ENCODE measurements at regions not wholly inside any gene's neighbourhood (a gene's known extent, or its start where the extent isn't known, plus 50 kb on each side); places are given as distances from the start of the nearest gene placed in this dataset.
"Not testable (repeated sequence)": the region's sequence is repeated elsewhere in the genome, so short reads cannot be mapped to it uniquely, and the experiment has no call there.

DNA sequence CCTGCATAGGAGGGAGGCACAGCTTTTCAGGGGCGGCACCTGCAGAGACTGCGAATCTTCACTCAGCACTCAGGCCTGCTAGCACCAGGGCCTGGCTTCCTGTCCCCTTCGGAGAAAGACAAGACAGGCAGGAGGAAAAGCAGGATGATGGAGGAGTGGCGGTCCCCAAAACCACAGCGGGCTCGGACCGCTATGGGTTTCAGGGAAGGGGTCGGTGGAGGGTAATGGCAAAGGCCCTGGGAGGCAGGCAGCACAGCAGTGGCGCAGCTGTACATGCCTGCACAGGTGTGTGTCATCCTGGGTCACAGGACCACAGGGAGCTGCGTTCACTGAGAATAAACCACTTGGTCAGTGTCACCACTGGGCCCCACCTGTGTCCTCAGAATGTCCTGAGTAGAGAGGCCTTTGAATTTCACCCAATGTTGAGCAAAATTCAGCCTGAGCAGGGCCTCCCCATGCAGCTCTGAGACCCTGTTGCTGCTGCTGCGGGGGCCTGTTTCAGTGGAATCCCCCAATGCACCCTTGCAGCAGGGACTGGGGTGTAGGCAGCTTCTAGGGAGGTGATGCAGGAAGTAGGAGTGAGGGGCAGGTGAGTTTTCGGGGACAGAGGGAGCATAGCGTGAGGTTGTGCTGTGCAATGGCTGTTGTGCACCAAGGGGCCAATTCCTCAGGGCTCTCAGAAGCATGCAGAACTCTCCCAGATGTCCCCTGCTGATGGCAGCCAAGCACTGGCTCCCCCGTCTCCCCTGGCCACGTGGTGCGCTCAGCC, 90.6 kb upstream of the PPP2R2D start:
- DNase-seq, result no peak

DNA sequence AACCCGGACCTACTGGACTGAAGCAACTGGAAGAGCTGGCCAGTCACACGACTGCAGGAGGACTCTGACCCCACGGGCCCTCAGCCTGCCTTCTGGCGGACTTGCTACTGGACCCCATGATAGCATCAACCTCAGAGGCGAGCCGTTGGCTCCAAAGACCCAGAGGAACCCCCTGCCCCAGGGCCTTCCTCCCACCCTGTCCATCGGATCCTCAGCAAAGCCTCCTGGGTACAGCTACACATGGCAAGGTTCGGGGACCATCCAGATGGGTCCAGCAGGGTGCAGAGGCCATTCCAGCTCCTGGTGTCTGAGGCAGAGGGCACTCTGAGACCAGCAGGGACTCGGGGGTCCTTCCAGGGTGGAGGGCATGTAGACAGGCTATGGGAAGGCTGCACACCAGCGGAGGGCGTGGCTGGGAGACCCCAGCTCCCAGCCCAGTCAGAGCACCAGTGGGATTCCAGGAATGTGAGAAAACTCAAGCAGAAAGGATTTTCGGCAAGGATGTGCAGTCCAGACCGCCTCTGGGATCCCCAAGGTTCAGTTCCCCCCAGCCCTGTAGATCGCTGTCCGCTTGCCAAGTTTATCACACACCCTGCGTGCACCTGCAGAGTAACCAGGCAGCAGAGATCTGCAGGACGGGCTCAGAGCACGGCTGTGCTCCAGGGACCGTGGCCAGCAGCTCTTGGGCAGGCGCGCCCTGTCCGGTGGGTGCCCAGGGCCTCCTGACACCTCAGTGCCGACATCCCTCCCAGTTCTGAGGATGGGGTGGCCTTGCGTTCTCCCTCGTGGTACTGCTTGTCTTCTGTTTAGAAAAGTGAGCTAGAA, 89.8 kb upstream of the PPP2R2D start:
- DNase-seq, result no peak

DNA sequence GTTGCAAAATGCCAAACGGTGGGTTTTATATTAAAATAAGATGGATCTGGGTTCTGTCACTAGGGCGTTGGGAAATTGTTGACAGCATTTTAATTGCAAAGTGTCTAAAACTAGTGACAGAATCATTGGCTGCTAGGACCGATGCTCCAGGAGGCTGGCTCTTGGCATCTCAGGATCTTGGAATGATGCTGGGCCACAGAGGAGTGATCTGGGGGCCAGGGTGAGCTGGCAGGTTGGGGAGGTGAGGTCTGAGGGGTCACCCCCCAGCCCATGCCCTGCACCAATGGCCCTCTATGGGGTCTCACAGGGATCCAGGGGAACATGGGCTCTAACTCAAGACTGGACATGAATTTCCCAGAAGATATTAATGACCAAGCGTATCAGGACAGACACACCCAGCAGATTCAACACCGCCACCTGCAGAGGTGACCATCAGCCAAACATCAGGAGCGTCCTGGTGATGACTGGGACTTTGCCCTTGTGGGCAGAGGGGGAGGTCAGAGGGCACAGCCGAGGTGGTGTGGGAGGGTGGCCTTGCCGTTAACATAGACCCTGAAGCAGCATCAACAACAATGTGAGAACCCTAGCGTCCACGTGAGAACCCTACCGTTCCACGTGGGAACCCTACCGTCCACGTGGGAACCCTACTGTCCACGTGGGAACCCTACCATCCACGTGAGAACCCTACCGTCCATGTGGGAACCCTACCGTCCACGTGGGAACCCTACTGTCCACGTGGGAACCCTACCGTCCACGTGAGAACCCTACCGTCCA, 89.0 kb upstream of the PPP2R2D start:
- no peak for DNase-seq

GRCh38 chr10:131812736-131813604, 87.8 kb upstream of the PPP2R2D start:
- DNase-seq, result no peak

- DNase-seq, result no peak
Observed at GRCh38 chr10:131814567-131815265, 86.1 kb upstream of the PPP2R2D start.

DNA sequence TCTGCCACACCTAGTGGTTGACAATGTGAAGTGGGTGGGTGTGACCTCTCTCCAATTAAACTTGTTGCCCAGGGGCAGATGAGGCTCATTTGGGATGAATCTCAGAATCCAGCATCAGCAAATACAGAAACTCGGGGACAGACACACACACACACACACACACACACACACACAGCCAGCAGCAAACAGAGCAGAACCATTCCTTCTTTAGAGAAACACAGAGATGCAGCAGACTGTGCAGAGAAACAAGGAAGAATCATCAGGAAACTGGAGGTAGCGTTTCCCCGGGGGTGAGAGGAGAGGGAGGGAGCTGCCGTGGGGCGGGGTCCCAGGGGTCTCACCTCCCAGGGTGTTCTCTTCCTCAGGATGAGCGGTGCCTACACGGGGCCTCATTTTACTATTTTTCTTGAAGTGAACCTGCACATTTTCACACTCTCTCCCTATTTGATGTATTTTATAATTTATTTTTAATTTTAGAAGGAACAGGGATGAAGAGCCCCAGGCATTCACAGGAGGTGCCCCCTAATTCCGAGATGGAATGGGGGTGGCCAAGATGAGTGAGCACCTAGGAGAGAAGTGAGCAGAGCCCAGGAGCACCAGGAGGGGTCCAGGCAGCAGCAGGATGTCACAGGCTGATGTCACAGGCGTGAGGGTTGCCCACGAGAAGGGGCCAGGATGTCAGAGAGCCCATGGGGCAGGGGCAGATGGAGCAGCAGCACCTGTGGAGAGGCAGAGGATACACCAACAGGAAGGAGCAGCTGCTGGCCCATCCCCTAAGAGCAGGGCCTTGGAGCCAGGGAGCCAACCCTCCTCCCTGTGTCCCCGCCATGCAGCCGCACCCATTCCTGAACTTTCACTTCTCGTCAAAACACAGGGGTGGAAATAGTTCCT, 85.3 kb upstream of the PPP2R2D start:
- no peak for DNase-seq

- DNase-seq, result no peak
Observed at GRCh38 chr10:131816157-131816775, 84.5 kb upstream of the PPP2R2D start.

GRCh38 chr10:131816941-131817700, 83.7 kb upstream of the PPP2R2D start:
- no peak for DNase-seq

- DNase-seq, result no peak
Observed at GRCh38 chr10:131817866-131818509, 82.8 kb upstream of the PPP2R2D start.

GRCh38 chr10:131818510-131819234, 82.1 kb upstream of the PPP2R2D start:
- DNase-seq, result no peak

GRCh38 chr10:131819241-131820072, 81.4 kb upstream of the PPP2R2D start:
- no peak for DNase-seq

- DNase-seq, result no peak
Observed at GRCh38 chr10:131820626-131821025, 80.2 kb upstream of the PPP2R2D start.

- DNase-seq, result no peak
Observed at GRCh38 chr10:131821378-131822012, 79.3 kb upstream of the PPP2R2D start.

DNA sequence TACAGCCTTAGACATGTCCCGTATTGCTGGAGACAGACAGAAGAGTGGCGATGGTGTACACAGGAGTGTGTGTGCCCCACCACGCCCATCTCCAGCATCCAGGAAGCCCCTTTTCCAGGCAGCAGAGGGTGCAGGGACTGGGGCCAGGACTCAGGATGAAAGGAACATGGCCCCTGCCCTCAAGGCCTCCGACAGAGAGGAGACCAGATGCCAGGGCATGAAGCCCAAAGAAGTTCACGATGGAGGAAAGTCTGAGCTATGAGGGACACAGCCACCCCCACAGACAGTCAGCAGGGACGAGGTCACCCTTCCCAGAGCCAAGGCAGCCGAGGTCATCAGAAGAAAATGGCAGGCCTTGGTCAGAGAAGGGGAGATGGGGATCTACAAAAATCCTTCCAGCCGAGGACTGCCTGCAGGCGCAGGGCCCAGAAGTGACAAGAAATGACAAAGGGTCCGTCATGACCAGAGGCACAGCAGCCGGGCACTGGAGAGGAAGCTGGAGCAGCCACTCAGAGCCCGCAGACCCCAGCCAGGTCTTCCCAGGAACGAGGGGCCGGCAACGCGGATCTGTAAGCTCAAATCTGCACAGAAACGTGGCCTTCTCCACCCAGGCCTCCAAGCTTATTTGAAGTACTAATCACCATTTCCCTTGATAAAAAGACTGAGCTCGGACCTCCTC, 78.7 kb upstream of the PPP2R2D start:
- DNase-seq, result no peak

- no peak for DNase-seq
Observed at GRCh38 chr10:131822692-131823245, 78.0 kb upstream of the PPP2R2D start.

GRCh38 chr10:131823601-131824099, 77.2 kb upstream of the PPP2R2D start:
- DNase-seq, result not testable (repeated sequence)

Data from stimulated activated CD4-positive, alpha-beta T cell treated with anti-CD3 and anti-CD28 coated beads, Interleukin-12 subunit alpha, Interleukin-12 subunit beta, amount 100 ng/mL, for 4 hours (primary cell).